ENCODE measurements at regions not wholly inside any gene's neighbourhood (a gene's known extent, or its start where the extent isn't known, plus 50 kb on each side); places are given as distances from the start of the nearest gene placed in this dataset.

GRCh38 chr11:95554911-95555310 is 234.7 kb downstream of the FAM76B start:
- Mint-ChIP-seq H3K4me3 (no peak overlapping the region), H3K9me3 (peaks cover 3% of the 10 kb centered on the region), H3K27me3 (ENCODE audit: low read depth) (no peaks in the 10 kb centered on the region), H3K27ac (ENCODE audit: unreplicated experiment) (no peak overlapping the region), H3K36me3 (ENCODE audit: low read depth) (no peaks in the 10 kb centered on the region), H3K4me1 (peaks cover 25% of the 10 kb centered on the region)
- no peak for TF ChIP-seq CTCF (conservative IDR thresholded peaks at IDR 0.05)
- no peak for DNase-seq (ENCODE audit: low read depth, low spot score)

- TF ChIP-seq CTCF (conservative IDR thresholded peaks at IDR 0.05) = no peak
- peaks cover 18% of the 10 kb centered on the region for H3K4me1 Mint-ChIP-seq
- no peaks in the 10 kb centered on the region for H3K36me3 Mint-ChIP-seq (ENCODE audit: low read depth)
- no peak for DNase-seq (ENCODE audit: low read depth, low spot score)
- peaks cover 6% of the 10 kb centered on the region for H3K9me3 Mint-ChIP-seq
- H3K27me3 Mint-ChIP-seq (ENCODE audit: low read depth) = no peaks in the 10 kb centered on the region
- H3K4me3 Mint-ChIP-seq = no peak overlapping the region
- no peak overlapping the region for H3K27ac Mint-ChIP-seq (ENCODE audit: unreplicated experiment)
These were observed 240.3 kb downstream of the FAM76B start for GRCh38 chr11:95549301-95549700.

GRCh38 chr11:95548416-95548815 is 241.2 kb downstream of the FAM76B start:
- Mint-ChIP-seq H3K4me1 (peaks cover 12% of the 10 kb centered on the region), H3K27ac (ENCODE audit: unreplicated experiment) (no peak overlapping the region), H3K27me3 (ENCODE audit: low read depth) (no peaks in the 10 kb centered on the region), H3K36me3 (ENCODE audit: low read depth) (no peaks in the 10 kb centered on the region), H3K9me3 (peaks cover 6% of the 10 kb centered on the region), H3K4me3 (no peak overlapping the region)
- no peak for TF ChIP-seq CTCF (conservative IDR thresholded peaks at IDR 0.05)
- no peak for DNase-seq (ENCODE audit: low read depth, low spot score)

GRCh38 chr11:95547976-95548375 is 241.6 kb downstream of the FAM76B start:
- Mint-ChIP-seq H3K36me3 (ENCODE audit: low read depth) (no peaks in the 10 kb centered on the region), H3K27ac (ENCODE audit: unreplicated experiment) (no peak overlapping the region), H3K4me3 (no peak overlapping the region), H3K27me3 (ENCODE audit: low read depth) (no peaks in the 10 kb centered on the region), H3K4me1 (peaks cover 11% of the 10 kb centered on the region), H3K9me3 (peaks cover 6% of the 10 kb centered on the region)
- DNase-seq (ENCODE audit: low read depth, low spot score) = no peak
- no peak for TF ChIP-seq CTCF (conservative IDR thresholded peaks at IDR 0.05)

- Mint-ChIP-seq H3K4me1 (peaks cover 11% of the 10 kb centered on the region), H3K27ac (ENCODE audit: unreplicated experiment) (no peak overlapping the region), H3K4me3 (no peak overlapping the region), H3K27me3 (ENCODE audit: low read depth) (no peaks in the 10 kb centered on the region), H3K36me3 (ENCODE audit: low read depth) (no peaks in the 10 kb centered on the region), H3K9me3 (peaks cover 6% of the 10 kb centered on the region)
- no peak for DNase-seq (ENCODE audit: low read depth, low spot score)
- no peak for TF ChIP-seq CTCF (conservative IDR thresholded peaks at IDR 0.05)
These were observed 242.4 kb downstream of the FAM76B start for GRCh38 chr11:95547186-95547585.
